ENCODE measurements at regions not wholly inside any gene's neighbourhood (a gene's known extent, or its start where the extent isn't known, plus 50 kb on each side); places are given as distances from the start of the nearest gene placed in this dataset.

DNA sequence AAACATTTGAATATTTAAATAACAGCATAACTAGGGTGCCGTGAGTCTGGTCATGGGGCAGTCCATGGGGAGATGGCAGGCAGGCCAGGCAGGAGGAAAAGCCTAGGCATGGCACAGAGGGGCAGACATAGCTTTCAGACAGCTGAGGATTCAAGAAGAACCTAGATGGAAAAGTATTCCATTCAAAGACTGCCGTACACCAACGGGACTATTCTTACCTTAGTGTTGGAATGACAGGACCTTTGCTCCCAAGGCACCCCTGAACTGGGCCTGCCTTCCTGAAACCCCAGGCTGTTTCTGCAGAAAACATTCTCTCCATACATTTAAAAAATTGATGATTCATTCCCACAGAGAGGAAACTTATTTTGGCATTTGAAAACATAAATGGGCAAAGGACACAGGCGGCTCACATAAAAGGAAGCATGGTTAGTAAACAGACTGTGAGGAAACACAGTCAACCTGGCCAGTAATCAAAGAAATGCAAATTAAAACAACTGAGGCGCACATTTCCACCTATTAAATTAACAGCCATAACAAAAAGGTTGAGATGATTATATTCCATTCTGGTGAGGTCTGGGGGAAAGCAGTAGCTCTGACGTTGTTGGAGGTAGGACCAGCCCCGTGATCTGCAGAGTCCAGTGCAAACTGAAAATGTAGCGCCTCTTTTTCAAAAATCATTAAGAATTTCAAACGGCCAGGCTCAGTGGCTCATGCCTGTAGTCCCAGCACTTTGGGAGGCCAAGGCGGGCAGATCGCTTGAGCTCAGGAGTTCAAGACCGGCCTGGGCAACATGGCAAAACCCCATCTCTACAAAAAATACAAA is 71.3 kb upstream of the SMAD3 start:
- Histone ChIP-seq H3K9me3 (ENCODE audit: insufficient read depth, low read depth, low read length) (no peaks in the 10 kb centered on the region; the same call in 1 of the 2 replicates), H3K9ac (ENCODE audit: low read depth, low read length, poor library complexity, severe bottlenecking) (no peak overlapping the region), H3K9me2 (replicated peaks; ENCODE audit: low read depth, low read length) (no peaks in the 10 kb centered on the region), H4K20me1 (ENCODE audit: insufficient read depth, low read length, poor library complexity, severe bottlenecking) (no peaks in the 10 kb centered on the region), H3K4me2 (ENCODE audit: low read depth, low read length, poor library complexity, severe bottlenecking) (no peak overlapping the region), H3F3A (ENCODE audit: low read depth) (no peaks in the 10 kb centered on the region), H3K36me3 (ENCODE audit: insufficient read depth, low read length) (no peaks in the 10 kb centered on the region), H3K4me1 (ENCODE audit: insufficient read depth, low read length, poor library complexity, severe bottlenecking) (no peaks in the 10 kb centered on the region), H3K4me3 (ENCODE audit: low read length, poor library complexity, severe bottlenecking) (no peak overlapping the region), H3K27me3 (ENCODE audit: insufficient read depth, low read length, poor library complexity, severe bottlenecking) (no peaks in the 10 kb centered on the region), H3K79me2 (ENCODE audit: insufficient read depth, low read length) (no peaks in the 10 kb centered on the region), H2AFZ (ENCODE audit: low read length) (no peak overlapping the region)
- TF ChIP-seq, protein P1, sequence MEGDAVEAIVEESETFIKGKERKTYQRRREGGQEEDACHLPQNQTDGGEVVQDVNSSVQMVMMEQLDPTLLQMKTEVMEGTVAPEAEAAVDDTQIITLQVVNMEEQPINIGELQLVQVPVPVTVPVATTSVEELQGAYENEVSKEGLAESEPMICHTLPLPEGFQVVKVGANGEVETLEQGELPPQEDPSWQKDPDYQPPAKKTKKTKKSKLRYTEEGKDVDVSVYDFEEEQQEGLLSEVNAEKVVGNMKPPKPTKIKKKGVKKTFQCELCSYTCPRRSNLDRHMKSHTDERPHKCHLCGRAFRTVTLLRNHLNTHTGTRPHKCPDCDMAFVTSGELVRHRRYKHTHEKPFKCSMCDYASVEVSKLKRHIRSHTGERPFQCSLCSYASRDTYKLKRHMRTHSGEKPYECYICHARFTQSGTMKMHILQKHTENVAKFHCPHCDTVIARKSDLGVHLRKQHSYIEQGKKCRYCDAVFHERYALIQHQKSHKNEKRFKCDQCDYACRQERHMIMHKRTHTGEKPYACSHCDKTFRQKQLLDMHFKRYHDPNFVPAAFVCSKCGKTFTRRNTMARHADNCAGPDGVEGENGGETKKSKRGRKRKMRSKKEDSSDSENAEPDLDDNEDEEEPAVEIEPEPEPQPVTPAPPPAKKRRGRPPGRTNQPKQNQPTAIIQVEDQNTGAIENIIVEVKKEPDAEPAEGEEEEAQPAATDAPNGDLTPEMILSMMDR (conservative IDR thresholded peaks at IDR 0.05; ENCODE audit: low read length): no peak
- no peak for TF ChIP-seq EZH2phosphoT487 (IDR thresholded peaks at IDR 0.05; ENCODE audit: borderline replicate concordance)

DNA sequence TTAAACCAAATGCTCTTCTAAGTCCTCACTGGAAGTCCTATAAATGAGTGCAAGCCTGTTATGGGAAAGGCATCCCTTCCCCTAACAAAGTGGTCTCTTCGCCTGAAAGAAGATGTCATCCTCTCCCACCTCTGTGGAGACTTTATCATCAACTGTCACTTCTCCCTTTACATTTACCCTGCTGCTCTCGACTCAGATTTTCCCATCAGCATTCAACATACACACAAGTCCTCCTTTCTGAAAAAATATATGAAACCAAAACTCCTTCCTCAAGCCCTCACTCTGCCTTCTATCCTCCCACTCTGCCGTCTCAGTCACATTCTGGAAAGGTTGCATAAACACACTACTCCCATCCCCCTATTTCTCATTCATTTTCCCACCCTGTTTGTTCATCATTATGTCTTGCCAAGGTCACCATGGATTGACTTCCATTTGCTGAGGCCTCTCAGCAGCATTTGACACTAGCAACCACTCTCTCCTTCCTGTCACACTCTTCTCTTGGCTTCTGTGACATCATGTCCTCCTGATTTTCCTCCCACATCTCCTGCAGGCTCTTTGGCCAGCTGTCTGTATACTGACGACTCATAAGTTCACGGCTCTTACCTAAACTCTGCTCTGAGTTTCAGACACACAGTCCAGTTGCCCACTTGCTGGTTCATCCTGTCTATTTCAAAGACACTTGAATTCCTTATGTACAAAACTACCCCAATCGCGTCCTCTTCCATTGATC is 70.3 kb upstream of the SMAD3 start:
- Histone ChIP-seq H3K36me3 (ENCODE audit: insufficient read depth, low read length) (no peaks in the 10 kb centered on the region), H2AFZ (ENCODE audit: low read length) (no peak overlapping the region), H3K4me2 (ENCODE audit: low read depth, low read length, poor library complexity, severe bottlenecking) (no peak overlapping the region), H3K79me2 (ENCODE audit: insufficient read depth, low read length) (no peaks in the 10 kb centered on the region), H3K9ac (ENCODE audit: low read depth, low read length, poor library complexity, severe bottlenecking) (no peak overlapping the region), H3K9me3 (ENCODE audit: insufficient read depth, low read depth, low read length) (no peaks in the 10 kb centered on the region; the same call in 1 of the 2 replicates), H4K20me1 (ENCODE audit: insufficient read depth, low read length, poor library complexity, severe bottlenecking) (no peaks in the 10 kb centered on the region), H3K4me3 (ENCODE audit: low read length, poor library complexity, severe bottlenecking) (no peak overlapping the region), H3F3A (ENCODE audit: low read depth) (no peaks in the 10 kb centered on the region), H3K4me1 (ENCODE audit: insufficient read depth, low read length, poor library complexity, severe bottlenecking) (no peaks in the 10 kb centered on the region), H3K9me2 (replicated peaks; ENCODE audit: low read depth, low read length) (no peaks in the 10 kb centered on the region), H3K27me3 (ENCODE audit: insufficient read depth, low read length, poor library complexity, severe bottlenecking) (no peaks in the 10 kb centered on the region)
- TF ChIP-seq, protein P1 (conservative IDR thresholded peaks at IDR 0.05; ENCODE audit: low read length): no peak
- TF ChIP-seq EZH2phosphoT487 (IDR thresholded peaks at IDR 0.05; ENCODE audit: borderline replicate concordance): no peak

DNA sequence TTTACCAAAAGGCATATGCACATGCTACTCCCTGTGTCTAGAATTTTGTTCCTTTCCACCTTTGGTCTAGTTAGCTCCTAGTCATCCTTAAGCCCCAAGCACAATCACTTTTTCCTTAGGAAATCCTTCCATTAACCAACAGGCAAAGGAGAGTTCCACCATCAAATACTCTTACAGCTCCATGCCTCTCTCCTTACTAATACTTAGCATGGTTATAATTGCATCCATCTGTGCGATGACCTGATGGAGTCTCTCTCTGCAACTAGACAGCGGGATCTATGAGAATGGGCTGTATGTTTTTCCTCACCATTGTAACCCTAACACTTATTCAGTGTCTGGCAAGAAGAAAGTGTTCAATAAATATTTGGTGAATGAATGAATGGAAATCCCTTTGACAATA is 69.3 kb upstream of the SMAD3 start:
- Histone ChIP-seq H3K4me3 (ENCODE audit: low read length, poor library complexity, severe bottlenecking) (no peak overlapping the region), H3K36me3 (ENCODE audit: insufficient read depth, low read length) (no peaks in the 10 kb centered on the region), H3F3A (ENCODE audit: low read depth) (no peaks in the 10 kb centered on the region), H3K9me3 (ENCODE audit: insufficient read depth, low read depth, low read length) (no peaks in the 10 kb centered on the region; the same call in 1 of the 2 replicates), H3K4me1 (ENCODE audit: insufficient read depth, low read length, poor library complexity, severe bottlenecking) (no peaks in the 10 kb centered on the region), H3K9me2 (replicated peaks; ENCODE audit: low read depth, low read length) (no peaks in the 10 kb centered on the region), H3K79me2 (ENCODE audit: insufficient read depth, low read length) (no peaks in the 10 kb centered on the region), H4K20me1 (ENCODE audit: insufficient read depth, low read length, poor library complexity, severe bottlenecking) (no peaks in the 10 kb centered on the region), H2AFZ (ENCODE audit: low read length) (no peak overlapping the region), H3K27me3 (ENCODE audit: insufficient read depth, low read length, poor library complexity, severe bottlenecking) (no peaks in the 10 kb centered on the region), H3K4me2 (ENCODE audit: low read depth, low read length, poor library complexity, severe bottlenecking) (no peak overlapping the region), H3K9ac (ENCODE audit: low read depth, low read length, poor library complexity, severe bottlenecking) (no peak overlapping the region)
- TF ChIP-seq, protein P1 (conservative IDR thresholded peaks at IDR 0.05; ENCODE audit: low read length): no peak
- no peak for TF ChIP-seq EZH2phosphoT487 (IDR thresholded peaks at IDR 0.05; ENCODE audit: borderline replicate concordance)
